ENCODE measurements at regions not wholly inside any gene's neighbourhood (a gene's known extent, or its start where the extent isn't known, plus 50 kb on each side); places are given as distances from the start of the nearest gene placed in this dataset.
A peak's percentile ranks its signal among the peaks of the same experiment; 100 is the strongest.

DNA sequence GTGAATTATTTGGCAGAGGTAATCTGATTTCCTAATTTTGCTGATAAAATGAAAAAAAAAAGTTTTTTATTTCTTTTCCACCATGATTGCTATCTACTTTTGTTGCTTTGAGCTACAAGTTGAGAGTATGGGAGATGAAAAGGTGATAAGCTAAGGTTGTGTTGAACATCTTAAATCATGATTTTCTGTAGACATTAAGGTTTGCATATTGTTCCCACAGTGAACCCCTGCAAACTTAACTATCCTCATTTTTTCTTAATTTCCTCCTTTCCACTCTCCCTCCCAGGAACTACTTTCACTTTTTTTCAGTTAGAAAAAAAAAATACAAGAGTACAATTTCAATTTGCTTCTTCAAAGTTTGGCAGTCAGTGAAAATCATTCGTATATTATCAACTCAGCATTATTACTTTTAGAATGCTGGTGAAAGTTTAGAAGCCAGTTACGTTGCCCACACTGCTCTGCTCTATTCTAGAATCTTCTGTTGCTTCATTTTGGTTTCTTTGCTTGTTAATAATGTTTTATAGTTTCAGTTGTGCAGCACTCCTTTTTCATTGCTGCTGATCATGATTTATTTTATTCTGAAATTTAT is 673.8 kb upstream of the CITED2 start:
- no peak for DNase-seq (ENCODE audit: low read depth in 2 of 2)

DNA sequence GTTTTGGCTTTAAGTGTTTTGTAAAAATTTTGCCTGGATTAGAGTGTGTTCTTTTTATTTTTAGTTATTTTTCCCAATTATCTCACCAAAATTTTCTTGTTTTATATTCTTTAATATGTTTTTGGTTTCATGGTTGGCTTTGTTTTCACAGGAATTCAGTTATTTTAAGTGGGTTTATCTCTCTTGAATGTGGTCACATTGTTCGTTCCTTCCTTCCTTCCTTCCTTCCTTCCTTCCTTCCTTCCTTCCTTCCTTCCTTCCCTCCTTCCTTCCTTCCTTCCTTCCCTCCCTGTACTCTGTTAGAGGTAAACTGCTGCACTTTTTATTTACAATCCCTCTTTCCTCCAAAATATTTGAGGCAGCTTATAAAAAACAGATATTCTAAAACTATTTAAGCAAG is 672.9 kb upstream of the CITED2 start:
- no peak for DNase-seq (ENCODE audit: low read depth in 2 of 2)

DNA sequence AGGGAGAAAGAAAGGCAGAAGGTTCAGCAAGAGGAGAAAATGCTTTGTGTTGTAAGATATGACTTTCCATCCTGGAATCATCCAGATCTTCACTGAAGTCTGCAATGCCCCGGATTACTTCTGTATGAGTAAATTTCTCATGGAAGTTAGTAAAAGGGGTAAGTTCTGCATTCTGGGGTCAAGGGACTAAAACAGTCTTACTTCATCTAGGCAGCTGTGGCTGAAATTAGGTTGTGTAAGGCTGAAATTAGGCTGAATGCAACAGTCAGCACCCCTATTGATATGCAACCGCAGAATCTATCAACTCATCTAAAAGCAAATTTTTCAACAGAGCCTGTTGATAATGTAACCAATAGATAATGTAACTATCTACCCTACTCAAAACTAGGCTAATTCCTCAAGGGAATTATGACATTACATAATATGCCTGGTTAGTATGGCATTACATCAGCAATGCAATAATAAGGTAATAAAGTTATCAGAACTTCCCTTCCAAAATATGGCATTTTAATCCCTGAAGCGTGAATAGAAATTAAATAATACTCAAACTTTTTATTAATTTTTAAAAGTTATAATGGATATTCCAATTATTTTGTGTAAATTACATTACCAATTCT is 671.7 kb upstream of the CITED2 start:
- DNase-seq (ENCODE audit: low read depth in 2 of 2) = no peak

DNA sequence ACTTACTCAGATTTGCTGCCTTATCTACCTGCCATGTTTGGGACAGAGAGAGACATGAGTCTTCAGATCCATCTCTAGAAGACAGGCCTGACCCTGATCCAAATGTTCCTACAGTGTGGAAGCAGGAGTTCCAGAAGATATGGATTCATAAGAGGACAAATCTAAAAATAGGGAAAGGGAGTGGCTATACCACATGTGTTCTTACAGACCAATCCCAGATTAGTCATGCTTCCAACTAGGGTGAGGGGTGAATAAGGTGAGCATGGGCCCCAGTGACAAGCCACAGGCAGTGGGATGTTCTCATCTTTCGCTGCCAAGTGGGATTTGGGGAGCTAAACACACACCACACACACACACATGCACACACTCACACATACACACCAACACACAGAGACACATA is 670.7 kb upstream of the CITED2 start:
- DNase-seq (ENCODE audit: low read depth in 2 of 2) = no peak

DNA sequence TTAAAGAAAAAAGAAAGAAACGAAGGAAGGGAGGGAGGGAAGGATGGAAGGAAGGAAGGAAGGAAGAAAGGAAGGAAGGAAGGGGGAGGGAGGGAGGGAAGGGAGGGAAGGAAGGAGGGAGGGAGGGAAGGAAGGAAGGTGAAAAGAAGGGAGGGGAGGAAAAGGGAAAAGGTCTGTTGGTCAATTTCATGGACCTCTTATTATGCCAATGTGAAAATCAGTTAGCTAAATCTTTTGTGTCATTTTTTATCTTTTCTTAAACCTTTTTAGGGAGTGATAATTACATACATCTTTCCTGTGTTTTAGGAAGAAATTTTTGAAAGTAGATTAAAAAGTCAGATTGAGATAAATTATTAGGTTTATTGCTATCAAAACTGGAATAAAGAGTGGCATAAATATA is 670.2 kb upstream of the CITED2 start:
- no peak for DNase-seq (ENCODE audit: low read depth in 2 of 2)

DNA sequence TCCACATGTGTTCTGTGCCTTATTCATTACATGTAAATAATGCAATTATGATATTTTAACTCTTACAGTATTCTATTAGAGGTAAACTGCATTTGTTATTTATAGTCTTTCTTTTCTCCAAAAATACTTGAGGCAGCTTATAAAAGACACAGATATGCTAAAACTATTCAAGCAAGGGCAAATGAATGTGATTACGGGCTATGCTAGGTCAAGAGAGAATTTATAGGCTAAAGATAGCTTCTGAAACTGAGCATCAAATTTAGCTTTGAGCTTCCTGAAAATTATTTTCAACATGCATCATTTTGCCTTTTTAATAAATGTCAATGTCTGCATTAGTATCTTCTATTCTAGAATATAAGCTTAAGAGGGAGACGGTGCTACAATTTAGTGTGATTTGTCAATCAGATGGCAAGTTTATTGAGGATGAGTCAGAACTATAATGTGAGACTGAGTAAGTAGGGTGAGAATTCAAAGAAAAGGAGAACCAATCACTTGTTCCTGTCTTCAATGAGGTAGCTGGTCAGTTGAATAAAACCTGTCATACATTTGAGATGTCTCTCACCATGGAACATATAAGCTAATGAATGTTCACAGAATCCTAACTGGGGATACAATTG is 669.4 kb upstream of the CITED2 start:
- DNase-seq (ENCODE audit: low read depth in 2 of 2) = no peak

DNA sequence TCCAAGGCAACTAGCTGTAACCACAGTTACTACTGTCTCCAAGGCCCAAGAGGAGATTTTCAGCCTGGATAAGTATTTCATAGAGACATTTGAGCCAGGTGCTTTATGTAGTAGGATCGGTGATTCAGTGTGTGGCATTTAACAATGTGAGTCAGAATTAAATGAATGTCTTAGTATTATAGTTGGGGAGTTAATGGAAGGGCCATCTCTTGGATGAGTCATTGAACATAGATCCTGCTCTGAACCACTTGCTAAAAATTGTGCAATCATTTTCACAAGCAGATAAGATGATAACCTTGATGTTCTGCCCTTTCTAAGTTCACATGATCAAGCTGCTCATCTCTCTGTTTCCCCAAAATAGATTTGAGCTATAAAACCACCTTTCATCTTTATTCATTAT is 668.9 kb upstream of the CITED2 start:
- peak in 1 of 2 donors; percentile 71 for DNase-seq (ENCODE audit: low read depth in 2 of 2)

DNA sequence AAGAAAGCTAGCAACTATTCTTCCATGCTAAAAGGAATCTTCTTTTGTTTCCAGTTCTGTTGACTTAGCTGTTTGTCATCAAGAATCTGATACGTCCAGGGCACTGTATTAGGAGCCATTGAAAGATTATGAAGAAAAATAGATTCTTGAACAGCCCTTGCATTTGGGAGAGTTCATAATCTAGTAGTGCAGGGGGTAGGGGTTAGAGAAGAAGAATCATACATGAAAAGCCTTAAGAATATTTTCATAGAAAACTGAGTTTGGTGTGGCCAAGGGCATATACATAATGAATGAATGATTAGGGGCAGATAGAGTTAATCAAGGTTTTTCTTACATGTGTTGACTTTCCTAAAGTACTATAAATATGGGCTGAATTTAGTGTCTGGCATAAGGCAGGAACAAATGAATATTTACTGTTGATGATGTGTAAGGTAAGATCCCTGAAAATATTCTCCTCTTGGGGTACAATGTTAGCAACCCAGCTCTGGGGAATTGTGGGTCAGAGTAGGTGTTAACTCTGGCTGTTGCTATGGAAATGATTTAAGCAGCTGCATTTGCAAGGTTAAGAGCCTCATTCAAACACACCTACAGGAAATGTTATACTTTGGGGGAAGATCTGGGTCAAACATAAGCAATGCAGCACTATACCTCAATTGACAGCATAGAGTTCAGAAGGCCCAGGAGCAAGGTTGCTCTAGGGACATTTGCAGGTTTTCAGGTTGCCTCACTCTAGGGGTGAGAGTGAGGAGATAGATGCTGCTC is 667.3 kb upstream of the CITED2 start:
- DNase-seq (ENCODE audit: low read depth in 2 of 2) = no peak

DNA sequence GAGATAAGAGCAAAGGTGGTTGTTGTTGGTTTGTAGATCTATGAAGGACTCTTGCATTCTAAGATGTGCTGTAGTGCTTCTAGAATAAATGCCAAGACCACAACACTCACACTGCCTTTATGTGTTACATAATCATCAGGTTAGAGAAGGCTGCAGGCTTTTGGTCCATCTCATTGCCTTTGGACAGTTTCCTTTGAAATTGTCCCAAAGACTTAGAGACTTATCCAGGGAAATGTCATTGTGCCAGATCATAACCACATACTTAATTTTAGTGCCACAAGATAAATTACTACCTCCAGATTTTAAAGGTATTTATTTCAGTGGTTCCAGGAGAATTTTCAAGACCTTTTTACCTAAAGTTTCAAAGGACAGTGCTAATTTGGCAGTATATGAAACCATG is 666.6 kb upstream of the CITED2 start:
- no peak for DNase-seq (ENCODE audit: low read depth in 2 of 2)

DNA sequence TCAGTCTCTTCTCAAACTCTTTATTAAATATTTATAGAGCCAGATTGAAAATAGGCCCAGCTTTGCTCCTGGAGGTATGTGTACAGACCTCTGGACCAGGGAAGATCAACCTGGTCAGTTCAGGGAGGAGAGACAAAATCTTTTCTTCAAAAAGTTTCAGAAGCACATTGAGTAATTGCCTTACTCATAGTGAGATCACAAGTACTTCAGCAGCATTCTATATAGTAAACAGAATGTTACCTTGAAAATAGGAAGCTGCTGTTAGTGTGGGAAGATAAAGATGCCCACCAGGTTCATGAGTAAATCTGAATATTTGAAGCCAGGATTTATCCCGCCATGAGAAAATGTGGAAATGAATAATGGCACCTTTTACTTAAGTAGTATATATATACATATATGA is 665.9 kb upstream of the CITED2 start:
- DNase-seq (ENCODE audit: low read depth in 2 of 2) = peak in 1 of 2 donors; percentile 13

DNA sequence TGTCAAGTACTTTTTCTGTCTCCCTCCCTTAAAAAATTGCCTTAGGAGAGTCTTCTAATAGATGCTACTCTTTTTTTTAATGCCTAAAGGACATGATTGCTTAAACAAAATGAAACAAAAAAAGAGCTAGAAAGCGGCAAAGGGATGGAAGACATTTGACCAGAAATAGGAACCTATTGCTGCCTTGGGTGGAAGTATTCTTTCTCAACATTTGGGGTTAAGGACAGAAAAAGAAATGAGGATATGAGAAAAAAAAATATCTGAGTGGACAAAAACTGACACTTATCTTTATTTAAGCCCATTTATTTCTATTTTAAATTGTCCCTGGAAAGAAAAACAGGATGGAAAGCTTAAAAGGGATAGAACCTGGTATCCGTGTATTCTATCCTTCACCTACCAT is 664.9 kb upstream of the CITED2 start:
- DNase-seq (ENCODE audit: low read depth in 2 of 2) = no peak

DNA sequence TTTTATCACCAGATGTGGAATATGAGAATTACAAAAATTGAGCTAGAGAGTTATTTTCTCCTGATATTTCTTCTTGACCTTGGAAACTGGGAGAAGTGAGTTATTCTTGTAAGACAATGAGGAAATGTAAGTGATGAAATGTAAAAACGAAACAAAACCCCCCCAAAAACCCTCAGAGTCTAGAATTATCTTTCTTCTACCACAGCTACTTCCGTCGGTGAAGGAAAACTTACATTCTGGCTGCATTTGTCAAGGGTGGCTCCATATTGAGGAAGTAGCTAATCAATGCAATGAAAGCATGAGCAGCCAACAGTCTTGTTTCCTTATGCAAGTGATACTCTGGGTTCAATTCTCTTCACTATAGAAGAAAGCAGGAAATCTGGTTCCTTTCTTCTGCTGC is 661.7 kb upstream of the CITED2 start:
- DNase-seq (ENCODE audit: low read depth in 2 of 2) = no peak

DNA sequence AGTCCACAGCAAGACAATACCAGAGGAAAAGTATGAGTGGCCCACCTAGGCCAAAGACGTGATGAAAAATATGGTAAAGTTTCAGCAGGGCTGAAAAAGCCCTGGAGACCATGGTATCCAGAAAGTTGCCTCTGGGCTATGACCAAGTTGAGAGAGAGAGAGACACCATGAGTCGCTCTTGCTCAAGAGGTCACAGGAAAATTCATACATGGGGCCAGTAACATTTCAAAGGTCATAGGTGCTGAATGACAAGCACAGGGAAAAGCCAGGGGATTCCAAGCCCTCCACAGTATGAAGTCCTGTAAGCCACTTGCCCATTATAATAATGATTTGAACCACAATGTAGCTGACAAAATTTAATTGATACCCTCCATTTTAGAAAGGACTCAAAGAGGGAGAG is 657.7 kb upstream of the CITED2 start:
- no peak for DNase-seq (ENCODE audit: low read depth in 2 of 2)

DNA sequence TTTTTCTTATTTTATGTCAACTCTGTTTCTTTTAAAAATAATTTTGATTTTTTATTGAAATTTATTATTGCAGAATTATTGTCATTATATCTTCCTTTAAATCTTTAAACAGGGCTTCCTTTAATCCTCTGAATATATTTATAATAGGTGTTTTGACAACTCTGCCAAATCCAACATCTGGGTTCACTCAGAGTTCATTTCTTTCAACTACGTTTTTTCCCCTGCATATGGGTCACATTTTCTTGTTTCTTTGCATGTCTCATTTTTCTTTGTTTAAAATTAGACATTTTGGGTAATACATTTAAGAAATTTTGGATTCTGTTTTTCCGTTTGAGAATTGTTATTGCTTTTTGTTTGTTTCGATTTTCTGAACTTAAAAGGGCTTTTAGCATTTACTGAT is 655.1 kb upstream of the CITED2 start:
- DNase-seq (ENCODE audit: low read depth in 2 of 2) = peak in 1 of 2 donors; percentile 46

DNA sequence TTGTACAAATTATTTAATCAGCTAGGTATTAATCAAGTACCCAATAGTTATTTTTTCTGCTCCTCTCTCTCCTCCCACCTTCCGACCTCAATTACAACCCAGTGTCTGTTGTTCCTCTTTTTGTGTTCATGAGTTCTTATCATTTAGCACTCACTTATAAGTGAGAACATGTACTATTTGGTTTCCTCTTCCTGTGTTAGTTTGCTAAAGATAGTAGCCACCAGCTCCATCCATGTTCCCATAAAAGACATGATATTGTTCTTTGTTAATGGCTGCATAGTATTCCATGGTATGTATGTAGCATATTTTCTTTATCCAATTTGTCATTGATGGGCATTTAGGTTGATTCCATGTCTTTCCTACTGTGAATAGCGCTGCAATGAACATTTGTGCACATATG is 652.8 kb upstream of the CITED2 start:
- no peak for DNase-seq (ENCODE audit: low read depth in 2 of 2)

DNA sequence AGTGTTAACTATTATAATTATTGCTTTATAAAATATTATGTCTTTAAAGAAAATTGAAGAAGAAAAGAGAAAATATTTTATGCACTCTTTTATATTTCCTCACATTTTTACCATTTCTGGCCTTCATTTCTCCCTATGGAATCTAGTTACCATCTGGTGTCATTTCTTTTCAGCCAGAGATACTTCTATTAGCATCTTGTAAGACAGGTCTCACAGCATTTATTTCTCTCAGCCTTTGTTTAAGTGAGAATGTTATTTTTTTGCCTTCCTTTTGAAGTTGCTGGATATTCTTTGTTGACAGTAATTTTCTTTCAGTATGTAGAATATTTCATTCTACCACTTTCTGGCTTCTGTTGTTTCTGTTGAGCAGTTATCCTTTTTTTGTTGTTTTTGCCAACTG is 652.1 kb upstream of the CITED2 start:
- no peak for DNase-seq (ENCODE audit: low read depth in 2 of 2)

DNA sequence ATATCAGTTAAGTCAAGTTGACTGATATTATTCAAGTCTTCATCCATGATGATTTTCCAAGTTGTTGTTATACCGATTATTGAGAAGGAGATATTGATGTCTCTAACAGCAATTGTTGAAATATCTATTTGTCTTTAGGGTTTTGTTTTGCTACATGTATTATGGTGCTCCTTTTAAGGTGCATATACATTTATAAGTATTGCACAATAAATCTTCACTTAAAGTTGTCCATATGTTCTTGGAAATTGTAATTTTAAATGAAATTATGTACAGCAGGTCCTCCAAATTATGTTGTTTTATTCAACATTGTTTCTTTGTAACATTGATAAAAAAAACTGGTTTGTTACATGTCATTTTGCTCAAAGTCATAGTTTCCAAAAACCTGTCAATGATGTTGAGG is 650.7 kb upstream of the CITED2 start:
- no peak for DNase-seq (ENCODE audit: low read depth in 2 of 2)

DNA sequence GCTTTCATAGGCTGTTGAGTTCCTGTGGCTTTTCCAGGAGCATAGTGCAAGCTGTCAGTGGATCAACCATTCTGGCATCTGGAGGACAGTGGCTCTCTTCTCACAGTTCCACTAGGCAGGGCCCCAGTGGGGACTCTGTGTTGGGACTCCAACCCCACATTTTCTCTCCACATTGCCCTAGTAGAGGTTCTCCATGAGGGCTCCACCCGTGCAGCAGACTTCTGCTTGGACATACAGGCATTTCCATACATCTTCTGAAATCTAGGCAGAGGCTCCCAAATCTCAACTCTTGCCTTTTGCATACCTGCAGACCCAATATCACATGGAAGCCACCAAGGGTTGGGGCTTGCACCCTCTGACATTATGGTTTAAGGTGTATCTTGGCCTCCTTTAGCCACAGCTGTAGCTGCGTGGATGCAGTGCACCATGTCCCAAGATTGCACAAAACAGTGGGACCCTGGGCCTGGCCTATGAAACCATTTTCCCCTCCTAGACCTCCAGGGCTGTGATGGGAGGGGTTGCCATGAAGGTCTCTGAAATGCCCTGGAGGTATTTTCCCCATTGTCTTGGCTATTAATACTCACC is 645.9 kb upstream of the CITED2 start:
- DNase-seq (ENCODE audit: low read depth in 2 of 2) = no peak

DNA sequence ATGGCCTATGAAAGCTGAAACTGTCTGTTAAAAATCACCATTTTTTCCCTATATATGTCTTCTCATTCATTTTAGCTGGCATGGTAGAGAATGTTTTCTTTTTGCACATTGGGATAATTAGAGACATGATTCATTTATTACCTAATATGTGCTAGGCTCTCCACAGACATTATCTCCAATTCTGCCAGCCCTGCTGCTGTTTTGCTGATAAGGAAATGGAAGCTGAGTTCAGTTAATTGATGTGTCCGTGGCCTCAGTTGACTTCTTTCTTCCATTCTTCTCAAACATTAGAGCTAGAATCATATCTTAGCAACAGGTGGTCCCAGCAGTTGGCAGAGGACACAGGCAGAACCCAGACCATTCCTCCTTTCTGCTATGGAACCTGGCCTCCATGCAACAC is 644.1 kb upstream of the CITED2 start:
- no peak for DNase-seq (ENCODE audit: low read depth in 2 of 2)

DNA sequence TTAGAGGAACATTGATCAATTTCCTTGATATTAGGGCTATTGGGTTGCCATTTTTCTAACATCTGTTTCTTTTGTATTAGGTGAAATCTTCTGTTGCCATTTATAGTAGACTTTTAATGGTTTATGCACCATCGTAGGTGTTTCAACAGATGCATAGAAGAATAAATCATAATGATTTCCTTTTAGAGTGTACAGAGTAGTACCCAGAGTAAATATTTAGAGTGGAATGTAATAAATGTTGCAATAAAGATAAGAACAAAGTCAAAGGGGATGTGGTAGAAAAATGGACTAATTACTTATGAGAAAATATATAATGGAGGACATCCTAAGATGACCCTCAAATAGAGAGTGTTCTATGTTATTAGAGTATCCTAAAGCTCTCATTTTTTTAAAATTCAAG is 643.0 kb upstream of the CITED2 start:
- DNase-seq (ENCODE audit: low read depth in 2 of 2) = no peak

DNA sequence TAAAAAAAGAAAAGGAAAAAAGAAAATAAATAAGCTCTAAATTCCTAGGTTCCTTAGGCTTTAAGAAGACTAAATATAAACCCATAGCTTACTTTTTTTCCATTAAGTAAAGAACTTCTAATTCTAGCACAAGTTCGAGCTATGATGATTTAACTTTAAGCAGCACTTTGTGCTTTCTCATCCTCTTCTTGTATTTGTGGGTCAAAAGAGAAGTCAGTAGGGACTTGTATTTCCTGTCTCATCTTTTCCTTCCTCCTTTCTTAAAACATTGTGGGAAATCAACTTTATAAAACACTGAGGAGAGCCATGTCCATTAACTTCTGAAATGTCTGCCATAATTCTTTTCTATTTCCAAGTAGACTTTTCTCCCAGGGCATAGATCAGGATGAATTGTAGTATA is 637.7 kb upstream of the CITED2 start:
- DNase-seq (ENCODE audit: low read depth in 2 of 2) = no peak

DNA sequence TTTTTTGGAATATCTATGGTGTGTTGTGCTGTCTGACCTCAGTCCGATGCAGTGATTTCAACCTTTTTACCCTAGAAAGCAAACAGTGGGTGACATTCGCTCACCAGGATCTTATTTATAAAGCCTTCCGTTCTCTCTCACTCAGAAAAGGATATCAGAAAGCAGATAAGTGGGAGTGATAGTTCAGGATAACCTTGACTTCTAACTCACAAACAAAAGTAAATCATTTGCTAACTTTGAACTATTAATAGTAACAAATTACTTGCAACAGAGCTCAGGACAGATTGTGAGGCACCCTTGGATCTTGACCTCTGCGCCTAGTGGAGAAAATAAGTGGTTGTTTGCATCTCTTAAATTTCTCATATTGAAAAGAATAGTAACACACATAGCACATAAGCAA is 637.1 kb upstream of the CITED2 start:
- DNase-seq (ENCODE audit: low read depth in 2 of 2) = no peak

Data from lung microvascular endothelial cell (primary cell).